ENCODE measurements at regions not wholly inside any gene's neighbourhood (a gene's known extent, or its start where the extent isn't known, plus 50 kb on each side); places are given as distances from the start of the nearest gene placed in this dataset.

DNA sequence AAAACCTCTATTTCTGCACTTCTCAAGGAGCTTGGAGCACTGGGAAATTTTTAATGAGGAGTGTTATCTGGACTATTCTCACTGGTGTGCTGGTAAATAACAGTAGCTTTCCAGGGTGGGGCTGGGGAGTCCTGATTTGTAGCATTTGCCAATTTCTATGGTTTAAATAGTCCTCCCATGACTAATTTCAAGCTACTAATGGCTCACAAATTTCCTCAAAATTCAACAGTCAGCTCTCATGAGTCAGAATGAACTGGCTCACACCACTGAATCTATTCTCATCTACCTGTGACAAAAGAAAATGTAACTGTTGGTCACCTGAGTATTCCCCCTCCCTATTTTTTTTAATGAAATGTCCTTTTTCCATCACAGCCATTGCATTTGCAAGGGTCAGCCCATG lies 449.6 kb downstream of the KIF16B start:
- no peak for TF ChIP-seq EZH2 (IDR thresholded peaks at IDR 0.05; ENCODE audit: low read length, missing control alignments)
- TF ChIP-seq, protein P1, sequence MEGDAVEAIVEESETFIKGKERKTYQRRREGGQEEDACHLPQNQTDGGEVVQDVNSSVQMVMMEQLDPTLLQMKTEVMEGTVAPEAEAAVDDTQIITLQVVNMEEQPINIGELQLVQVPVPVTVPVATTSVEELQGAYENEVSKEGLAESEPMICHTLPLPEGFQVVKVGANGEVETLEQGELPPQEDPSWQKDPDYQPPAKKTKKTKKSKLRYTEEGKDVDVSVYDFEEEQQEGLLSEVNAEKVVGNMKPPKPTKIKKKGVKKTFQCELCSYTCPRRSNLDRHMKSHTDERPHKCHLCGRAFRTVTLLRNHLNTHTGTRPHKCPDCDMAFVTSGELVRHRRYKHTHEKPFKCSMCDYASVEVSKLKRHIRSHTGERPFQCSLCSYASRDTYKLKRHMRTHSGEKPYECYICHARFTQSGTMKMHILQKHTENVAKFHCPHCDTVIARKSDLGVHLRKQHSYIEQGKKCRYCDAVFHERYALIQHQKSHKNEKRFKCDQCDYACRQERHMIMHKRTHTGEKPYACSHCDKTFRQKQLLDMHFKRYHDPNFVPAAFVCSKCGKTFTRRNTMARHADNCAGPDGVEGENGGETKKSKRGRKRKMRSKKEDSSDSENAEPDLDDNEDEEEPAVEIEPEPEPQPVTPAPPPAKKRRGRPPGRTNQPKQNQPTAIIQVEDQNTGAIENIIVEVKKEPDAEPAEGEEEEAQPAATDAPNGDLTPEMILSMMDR (conservative IDR thresholded peaks at IDR 0.05 in 1 of 2, IDR thresholded peaks at IDR 0.05 in 1 of 2; ENCODE audit: low read depth in 1 of 2, low read length in 2 of 2), result no peak

Data from fibroblast of lung (primary cell).